Ecto neural progenitor cell (in vitro differentiated cells): ENCODE measurements at regions not wholly inside any gene's neighbourhood (a gene's known extent, or its start where the extent isn't known, plus 50 kb on each side); places are given as distances from the start of the nearest gene placed in this dataset.
"Not testable (repeated sequence)": the region's sequence is repeated elsewhere in the genome, so short reads cannot be mapped to it uniquely, and the experiment has no call there.

ENCODE experiments used
- DNase-seq: peaks from one replicate; pipeline ENCODE4 v3.0.0-alpha.2; 2018; ENCODE audit warnings: low spot score

DNA sequence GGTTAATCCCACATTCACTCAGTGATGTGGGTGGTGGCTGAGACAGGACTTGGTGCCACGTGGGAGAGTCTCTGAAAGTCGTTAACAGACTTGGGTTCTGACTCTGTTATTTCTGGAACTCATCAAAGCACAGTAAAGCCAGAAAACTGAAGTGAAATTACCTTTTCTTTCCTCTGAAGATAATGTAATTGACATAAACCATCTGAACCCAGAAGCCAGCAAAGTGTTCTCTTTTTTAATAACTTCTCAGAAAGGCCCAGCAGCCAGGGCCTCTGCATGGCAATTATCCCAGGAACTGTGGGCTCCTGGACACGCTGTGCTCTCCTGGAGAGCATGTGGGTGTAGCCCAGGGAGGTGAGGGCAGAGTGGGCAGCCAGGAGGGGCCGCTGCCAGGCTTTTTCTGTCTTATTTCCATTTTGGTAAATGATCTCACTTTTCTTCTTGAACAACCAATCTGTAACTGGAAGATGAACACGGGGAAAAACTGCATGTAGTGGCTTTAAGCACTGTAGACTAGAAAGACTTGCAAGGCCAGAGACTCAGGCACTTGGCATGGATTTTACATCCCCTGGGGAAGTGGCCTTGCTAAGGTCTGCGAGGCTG, 444.1 kb upstream of the TMEM132C start:
- peak; percentile 21 for DNase-seq

GRCh38 chr12:127823801-127824200, 443.2 kb upstream of the TMEM132C start:
- DNase-seq: peak; percentile 21

DNA sequence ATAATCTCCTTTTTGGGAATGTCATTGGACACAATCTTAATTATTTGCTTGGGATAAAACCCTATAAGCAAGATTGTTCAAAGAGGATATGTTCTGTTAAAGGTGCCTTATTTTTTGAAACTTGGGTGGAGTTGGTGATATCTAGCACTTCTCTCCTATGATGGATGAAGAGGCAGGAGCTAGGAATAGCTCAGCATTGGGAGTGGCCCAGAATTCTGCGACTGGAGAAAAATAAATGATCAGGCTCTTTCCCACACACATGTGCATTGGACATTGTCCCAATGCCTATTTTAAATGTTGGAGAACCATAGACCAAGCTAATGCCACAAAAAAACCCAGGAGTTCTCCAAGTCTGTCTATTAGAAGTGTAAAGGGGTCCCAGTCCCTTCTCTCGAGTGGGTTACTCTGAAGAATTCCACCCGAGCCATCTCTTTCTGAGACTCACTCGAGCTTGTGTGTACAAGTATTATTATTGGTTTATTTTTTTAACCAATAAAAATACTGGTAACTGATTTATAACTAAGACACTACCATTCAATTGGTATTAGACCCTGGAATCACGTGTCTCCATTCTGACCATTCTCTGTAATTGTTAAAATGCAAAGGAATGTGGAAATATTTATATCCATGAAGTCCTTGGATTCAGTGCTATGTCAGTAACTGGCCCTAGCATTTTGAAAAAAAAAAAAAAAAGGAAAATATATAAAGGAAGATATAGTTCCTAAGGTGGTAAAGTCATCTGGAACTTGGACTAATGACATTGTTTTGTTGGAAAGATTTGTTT, 437.5 kb upstream of the TMEM132C start:
- no peak for DNase-seq

DNA sequence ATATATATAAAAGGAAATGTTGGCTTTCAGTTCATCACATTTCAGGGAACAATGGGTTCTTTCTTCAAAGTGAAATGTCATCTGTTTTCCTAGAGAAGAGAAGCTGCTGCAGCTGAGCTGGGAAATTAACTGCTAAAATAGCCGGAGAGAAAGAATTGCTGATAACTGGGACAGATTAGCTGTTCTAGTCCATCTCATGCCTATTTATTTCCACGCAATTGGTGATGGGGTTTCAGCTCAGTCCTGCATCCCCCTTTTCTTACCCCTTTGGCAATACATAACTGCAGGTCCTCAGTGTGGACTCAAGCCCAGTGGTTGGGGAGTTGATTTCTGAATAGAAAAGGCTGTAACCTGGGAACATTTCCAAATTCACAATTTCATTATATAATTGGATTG, 436.9 kb upstream of the TMEM132C start:
- DNase-seq: no peak

DNA sequence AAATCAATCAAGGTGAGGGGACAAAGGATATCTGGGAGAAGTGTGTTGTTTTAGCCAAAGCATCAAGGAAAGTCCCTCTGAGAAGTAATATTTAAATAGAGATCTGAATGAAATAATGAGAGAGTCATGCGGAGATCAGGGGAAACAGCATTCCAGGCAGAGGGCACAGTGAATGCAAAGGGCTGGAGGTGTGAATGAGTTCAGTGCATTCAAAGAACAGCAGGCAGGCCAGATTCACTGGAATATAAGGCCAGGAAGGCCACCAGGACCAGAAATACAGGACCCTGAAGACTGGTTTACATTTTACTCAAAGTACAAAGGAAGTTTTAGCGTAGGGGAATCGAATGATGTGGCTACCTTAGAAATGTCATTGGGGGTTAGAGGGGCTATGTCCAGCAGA, 436.2 kb upstream of the TMEM132C start:
- DNase-seq: no peak

GRCh38 chr12:127832172-127832571, 434.8 kb upstream of the TMEM132C start:
- no peak for DNase-seq

DNA sequence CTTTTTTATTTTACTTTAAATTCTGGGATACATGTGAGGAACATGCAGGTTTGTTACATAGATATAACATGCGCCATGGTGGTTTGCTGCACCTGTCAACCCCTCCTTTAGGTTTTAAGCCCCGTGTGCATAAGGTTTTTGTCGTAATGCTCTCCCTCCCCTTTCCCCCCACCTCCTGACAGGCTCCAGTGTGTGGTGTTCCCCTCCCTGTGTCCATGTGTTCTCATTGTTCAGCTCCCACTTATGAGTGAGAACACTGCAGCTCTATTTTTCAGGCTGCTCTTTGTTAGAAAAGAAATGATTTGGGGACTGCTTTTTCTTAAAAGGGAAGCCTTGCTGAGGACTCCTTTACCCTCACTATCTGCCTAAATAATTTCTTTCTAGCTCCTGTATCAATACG, 430.2 kb upstream of the TMEM132C start:
- DNase-seq: not testable (repeated sequence)

GRCh38 chr12:127857661-127858060, 409.3 kb upstream of the TMEM132C start:
- no peak for DNase-seq

GRCh38 chr12:127860536-127860935, 406.4 kb upstream of the TMEM132C start:
- DNase-seq: no peak

DNA sequence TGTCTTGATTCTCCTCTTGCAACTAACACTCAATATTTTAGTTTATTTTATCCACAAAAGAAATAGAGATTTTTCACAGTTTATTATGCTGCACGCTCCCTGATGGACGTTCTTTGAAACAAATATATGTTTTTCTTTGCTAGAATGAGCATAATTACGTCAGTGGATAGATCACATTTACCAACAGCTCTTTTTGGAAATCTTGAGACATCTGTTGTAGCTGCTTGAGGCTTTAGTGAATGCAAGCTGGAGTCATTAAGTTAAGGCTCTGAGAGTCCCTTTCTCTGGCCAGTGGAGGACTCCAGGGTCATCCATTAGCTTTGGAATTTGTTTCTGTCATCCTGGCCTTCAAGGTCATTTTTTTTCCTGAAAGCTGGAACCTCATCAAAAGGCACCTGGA, 405.6 kb upstream of the TMEM132C start:
- no peak for DNase-seq

DNA sequence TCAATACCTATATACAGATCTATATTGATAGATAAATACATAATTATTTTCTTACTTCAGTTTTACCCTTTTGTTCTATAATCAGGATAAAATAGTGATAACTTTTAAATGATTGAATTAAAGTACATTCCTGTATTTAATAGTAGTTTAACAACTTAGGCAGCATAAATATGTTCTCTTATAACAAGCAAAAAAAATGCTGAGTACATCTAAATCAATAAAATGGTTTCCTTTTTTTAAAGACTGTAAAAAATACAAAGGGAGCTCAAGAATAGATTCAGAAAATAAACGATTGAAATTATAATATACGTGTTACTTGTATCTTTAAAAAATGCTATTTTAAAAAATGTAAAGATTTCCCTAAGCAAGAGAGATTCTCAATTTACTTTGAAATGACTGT, 393.7 kb upstream of the TMEM132C start:
- no peak for DNase-seq

GRCh38 chr12:127881371-127882140, 385.4 kb upstream of the TMEM132C start:
- DNase-seq: no peak

GRCh38 chr12:127883013-127883412, 384.0 kb upstream of the TMEM132C start:
- DNase-seq: no peak

DNA sequence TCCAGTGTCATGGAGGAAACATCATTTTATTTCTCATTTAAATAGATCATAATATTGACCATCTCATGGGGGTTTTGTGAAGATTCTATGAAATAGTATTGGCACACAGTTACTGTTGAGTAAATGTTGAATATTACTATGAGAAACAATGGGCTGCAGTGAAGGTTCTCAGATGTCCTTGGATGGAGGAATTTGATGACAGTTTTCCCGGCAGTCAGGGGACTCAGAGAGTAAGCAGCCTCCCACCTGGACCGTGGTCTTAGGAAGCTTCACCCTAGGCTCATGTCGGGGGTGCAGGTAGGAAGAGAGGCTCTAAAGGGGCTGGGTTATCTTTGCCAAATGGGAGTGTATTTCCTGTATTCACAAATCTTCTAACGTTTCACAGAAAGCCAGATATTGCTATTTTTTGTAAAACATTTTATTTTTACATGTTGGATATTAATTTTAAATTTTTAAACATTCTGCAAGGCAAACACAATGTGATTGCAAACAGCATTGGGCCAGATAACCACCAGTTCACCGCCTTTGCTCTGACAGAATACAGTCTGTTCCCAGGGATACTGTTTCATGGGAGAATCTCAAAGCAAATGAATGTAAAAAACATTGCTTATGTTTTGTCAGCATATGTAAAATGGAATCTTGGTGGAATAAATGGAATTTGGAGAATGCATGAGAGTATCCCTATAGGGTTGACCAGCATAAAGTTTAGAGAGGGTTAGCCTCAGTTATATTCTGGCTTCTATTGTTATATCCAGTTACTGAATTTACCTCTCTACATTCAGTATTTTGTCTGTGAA, 380.8 kb upstream of the TMEM132C start:
- no peak for DNase-seq

GRCh38 chr12:127886827-127887226, 380.1 kb upstream of the TMEM132C start:
- no peak for DNase-seq

- no peak for DNase-seq
Observed at GRCh38 chr12:127888943-127889719, 377.8 kb upstream of the TMEM132C start.

DNA sequence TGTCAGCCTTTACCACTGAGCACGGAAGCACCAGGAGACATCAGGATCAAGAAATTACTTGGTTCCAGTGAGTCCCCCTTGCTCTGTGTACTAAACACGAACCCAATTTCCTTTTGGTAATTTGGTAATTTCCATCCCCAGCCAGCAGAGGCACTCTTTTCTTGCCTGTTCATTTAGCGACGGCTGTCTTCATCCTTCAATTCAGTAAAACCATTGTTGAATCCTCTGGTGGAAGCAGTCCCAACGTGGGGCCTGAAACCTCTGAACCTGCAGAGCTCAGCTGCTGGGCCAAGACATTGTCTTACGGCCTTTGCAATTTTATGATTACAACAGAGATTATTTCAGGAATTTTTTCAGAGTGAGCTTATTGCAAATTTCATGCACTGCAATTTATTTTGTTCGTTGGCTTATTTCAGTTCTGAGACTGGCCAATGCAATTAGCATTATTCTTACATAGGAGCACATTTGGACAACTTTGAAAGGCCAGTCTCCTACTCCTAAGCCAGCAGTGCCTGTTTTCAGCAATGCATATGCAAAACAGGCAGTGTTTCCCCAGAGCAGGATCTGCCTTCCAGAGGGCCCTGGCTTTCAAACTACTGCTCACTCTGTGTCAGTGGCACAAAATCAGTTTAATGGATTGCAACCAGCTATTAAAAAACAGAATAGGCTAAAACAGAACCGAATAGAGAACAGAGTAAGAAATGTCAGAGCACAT, 372.9 kb upstream of the TMEM132C start:
- DNase-seq: peak; percentile 53

GRCh38 chr12:127896661-127897060, 370.3 kb upstream of the TMEM132C start:
- DNase-seq: no peak

DNA sequence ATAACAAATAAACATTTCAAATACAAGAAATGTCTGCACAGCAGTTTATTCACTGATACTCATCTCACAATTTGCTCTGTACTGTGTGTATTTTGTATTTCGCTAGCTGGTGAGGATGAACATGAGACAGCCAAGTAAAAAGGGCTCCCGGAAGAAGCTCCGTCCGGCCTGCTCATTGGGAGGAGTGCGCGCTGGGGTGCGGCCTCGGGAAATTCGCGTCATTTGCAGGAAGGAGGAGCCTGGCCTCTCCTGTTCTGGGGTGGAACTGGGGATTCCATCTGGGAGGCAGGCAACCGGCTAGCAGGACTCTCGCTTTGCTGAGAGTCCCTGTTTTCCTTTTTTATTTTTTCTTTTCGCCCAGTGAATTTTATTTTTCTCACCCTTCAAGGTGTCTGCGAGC, 368.4 kb upstream of the TMEM132C start:
- DNase-seq: no peak

- no peak for DNase-seq
Observed at GRCh38 chr12:127899971-127900370, 367.0 kb upstream of the TMEM132C start.

- DNase-seq: no peak
Observed at GRCh38 chr12:127900386-127900785, 366.6 kb upstream of the TMEM132C start.
